ENCODE measurements at regions not wholly inside any gene's neighbourhood (a gene's known extent, or its start where the extent isn't known, plus 50 kb on each side); places are given as distances from the start of the nearest gene placed in this dataset.

- TF ChIP-seq CTCF (IDR thresholded peaks at IDR 0.05) (no peak), EP300 (IDR thresholded peaks at IDR 0.05; ENCODE audit: low read depth) (no peak), POLR2AphosphoS5 (IDR thresholded peaks at IDR 0.05) (no peak)
These were observed 101.6 kb downstream of the GATA6 start for GRCh38 chr18:22271030-22271429.

All from transverse colon (tissue), 4 donors.